Prostate gland (tissue), 2 donors: ENCODE measurements at regions not wholly inside any gene's neighbourhood (a gene's known extent, or its start where the extent isn't known, plus 50 kb on each side); places are given as distances from the start of the nearest gene placed in this dataset.
A peak's percentile ranks its signal among the peaks of the same experiment; 100 is the strongest.

Experiments used
- DNase-seq: peaks from one replicate; pipeline ENCODE4 v3.0.0-alpha.2; 2019; ENCODE audit warnings: low spot score
- H3K27ac ChIP-seq, 2 donors: fragments of 200-600 bp; sonication (generic); 2 replicates each; pipeline ENCODE4 v1.5.1; 2017 to 2019
- H3K27me3 ChIP-seq: fragments of 200-600 bp; sonication (generic); replicated peaks from 2 replicates; pipeline ENCODE4 v1.5.1; 2019; ENCODE audit not compliant: insufficient read depth
- H3K36me3 ChIP-seq, 2 donors: fragments of 200-600 bp; sonication (generic); 1 replicate in 1 of 2; 2 replicates in 1 of 2; pipeline versions ENCODE4 v1.5.1 to v1.8.1; 2017 to 2019
- H3K4me1 ChIP-seq: fragments of 200-600 bp; sonication (generic); replicated peaks from 2 replicates; pipeline ENCODE4 v1.5.1; 2019
- H3K4me3 ChIP-seq, 2 donors: fragments of 200-600 bp; sonication (generic); 2 replicates each; pipeline ENCODE4 v1.5.1; 2017 to 2019
- H3K9me3 ChIP-seq: fragments of 200-600 bp; sonication (generic); 2 replicates; pipeline ENCODE4 v1.5.1; 2017
- CTCF ChIP-seq, 4 experiments: fragments of 200-600 bp in 2 of 4; fragments of 450-650 bp in 2 of 4; sonication (generic) in 2 of 4; IDR thresholded peaks; 1 replicate in 3 of 4; 2 replicates in 1 of 4; pipeline ENCODE4 v1.5.1; 2016 to 2019; ENCODE audit warnings: antibody characterized with exemption in 4 of 4, mild to moderate bottlenecking in 2 of 4, moderate library complexity in 2 of 4
- POLR2A ChIP-seq: fragments of 450-650 bp; IDR thresholded peaks from one replicate; pipeline ENCODE4 v1.6.1; 2016; ENCODE audit warnings: antibody characterized with exemption, mild to moderate bottlenecking
- POLR2AphosphoS5 ChIP-seq: sonication (generic); formaldehyde crosslinking; IDR thresholded peaks from one replicate; pipeline ENCODE4 v1.6.1; 2017; ENCODE audit warnings: antibody characterized with exemption
- WGBS: methylation state at CpG from one replicate; pipeline ENCODE4 v1.1.5; 2018; 5-methylcytosine and 5-hydroxymethylcytosine counted together
- intact Hi-C: fragments of 100-400 bp; cut with DNase I; formaldehyde crosslinking; loops from one replicate; pipeline ENCODE4 v1.14.2; 2022

- WGBS = 69% methylated on average over 3 of the region's 3 CpGs
- no peak overlapping the region for H3K27ac ChIP-seq
- no peaks in the 10 kb centered on the region for H3K4me1 ChIP-seq
- TF ChIP-seq POLR2A = no peak
- no peak for TF ChIP-seq POLR2AphosphoS5
- TF ChIP-seq CTCF (IDR thresholded peaks at IDR 0.05) = no peak
- H3K27me3 ChIP-seq = no peaks in the 10 kb centered on the region
- no peak overlapping the region for H3K4me3 ChIP-seq
- intact Hi-C loops = no loop called here
- no peaks in the 10 kb centered on the region for H3K36me3 ChIP-seq
- H3K9me3 ChIP-seq = no peaks in the 10 kb centered on the region
- DNase-seq = no peak
These were observed 248.0 kb downstream of the CDH26 start for GRCh38 chr20:60206259-60206658.

- 70% methylated on average over 4 of the region's 4 CpGs for WGBS
- Histone ChIP-seq H3K9me3 (no peaks in the 10 kb centered on the region), H3K36me3 (no peaks in the 10 kb centered on the region), H3K4me3 (no peak overlapping the region), H3K4me1 (no peaks in the 10 kb centered on the region), H3K27ac (no peak overlapping the region), H3K27me3 (no peaks in the 10 kb centered on the region)
- intact Hi-C loops = no loop called here
- TF ChIP-seq POLR2A (no peak), POLR2AphosphoS5 (no peak), CTCF (IDR thresholded peaks at IDR 0.05) (no peak)
- no peak for DNase-seq
These were observed 250.8 kb downstream of the CDH26 start for GRCh38 chr20:60209048-60209447.

- Histone ChIP-seq H3K36me3 (no peaks in the 10 kb centered on the region), H3K27me3 (no peaks in the 10 kb centered on the region), H3K4me1 (no peaks in the 10 kb centered on the region), H3K4me3 (no peak overlapping the region), H3K27ac (no peak overlapping the region), H3K9me3 (no peaks in the 10 kb centered on the region)
- intact Hi-C loops = loop anchor here (5.0 kb wide), 1 partner anchor 1686 kb away; no protein-coding TSS in a partner anchor
- 39% methylated on average over 25 of the region's 25 CpGs for WGBS
- DNase-seq = peak; percentile 43
- TF ChIP-seq CTCF (IDR thresholded peaks at IDR 0.05) = peak; percentile 47 to 88 (median 70)
- no peak for TF ChIP-seq POLR2A
These were observed 252.8 kb downstream of the CDH26 start for GRCh38 chr20:60210779-60211617.

- Histone ChIP-seq H3K27me3 (no peaks in the 10 kb centered on the region), H3K9me3 (no peaks in the 10 kb centered on the region), H3K4me3 (no peak overlapping the region), H3K27ac (no peak overlapping the region), H3K36me3 (no peaks in the 10 kb centered on the region), H3K4me1 (no peaks in the 10 kb centered on the region)
- no peak for DNase-seq
- intact Hi-C loops = loop anchor here (5.0 kb wide), 1 partner anchor 1685 kb away; no protein-coding TSS in a partner anchor
- TF ChIP-seq POLR2AphosphoS5 (no peak), POLR2A (no peak)
- WGBS = 89% methylated on average over 18 of the region's 18 CpGs
These were observed 253.6 kb downstream of the CDH26 start for GRCh38 chr20:60211618-60212463.

- intact Hi-C loops = loop anchor here (5.0 kb wide), 1 partner anchor 1685 kb away; no protein-coding TSS in a partner anchor
- H3K4me1 ChIP-seq = no peaks in the 10 kb centered on the region
- no peaks in the 10 kb centered on the region for H3K36me3 ChIP-seq
- no peak overlapping the region for H3K27ac ChIP-seq
- no peaks in the 10 kb centered on the region for H3K9me3 ChIP-seq
- WGBS = 92% methylated on average over 3 of the region's 3 CpGs
- TF ChIP-seq POLR2AphosphoS5 (no peak), POLR2A (no peak), CTCF (IDR thresholded peaks at IDR 0.05) (no peak)
- no peak overlapping the region for H3K4me3 ChIP-seq
- DNase-seq = no peak
- H3K27me3 ChIP-seq = no peaks in the 10 kb centered on the region
These were observed 254.5 kb downstream of the CDH26 start for GRCh38 chr20:60212695-60213094.
